AG09309 (cell line): ENCODE measurements at regions not wholly inside any gene's neighbourhood (a gene's known extent, or its start where the extent isn't known, plus 50 kb on each side); places are given as distances from the start of the nearest gene placed in this dataset.
A peak's percentile ranks its signal among the peaks of the same experiment; 100 is the strongest.

Source experiments
- DNase-seq: peaks from one replicate; pipeline ENCODE4 v3.0.0-alpha.2; 2010; ENCODE audit warnings: low read depth
- H3K4me3 ChIP-seq: 2 replicates; pipeline ENCODE4 v1.5.1; 2011; ENCODE audit warnings: mild to moderate bottlenecking, low read depth, low read length, moderate library complexity; ENCODE audit not compliant: control insufficient read depth
- TF ChIP-seq, protein P1 (sequence below): IDR thresholded peaks from 2 replicates; pipeline ENCODE4 v1.5.1; 2011; ENCODE audit warnings: mild to moderate bottlenecking, low read depth, low read length, inconsistent platforms; ENCODE audit not compliant: insufficient read depth, control insufficient read depth; ENCODE audit errors: missing control alignments

DNA sequence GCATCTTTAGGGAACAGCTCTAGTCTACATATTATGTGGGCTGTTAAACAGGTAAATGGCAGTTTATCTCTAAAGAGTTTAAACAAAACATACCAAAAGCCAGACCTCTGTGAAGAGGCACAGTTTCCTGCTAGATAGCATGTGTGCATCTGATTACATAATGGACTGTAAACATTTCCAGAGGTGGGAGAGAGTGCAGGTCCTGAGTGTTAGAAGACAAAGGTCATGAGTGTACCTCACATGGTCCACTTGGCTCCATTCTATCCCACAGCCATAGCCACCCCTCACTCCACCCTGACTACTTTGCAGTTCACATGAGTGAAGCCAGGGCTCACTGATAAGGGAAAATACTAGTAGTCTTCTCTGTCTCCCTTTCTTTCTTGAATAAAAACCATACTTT, 233.4 kb downstream of the MTX2 start:
- no peak overlapping the region for H3K4me3 ChIP-seq
- TF ChIP-seq, protein P1, sequence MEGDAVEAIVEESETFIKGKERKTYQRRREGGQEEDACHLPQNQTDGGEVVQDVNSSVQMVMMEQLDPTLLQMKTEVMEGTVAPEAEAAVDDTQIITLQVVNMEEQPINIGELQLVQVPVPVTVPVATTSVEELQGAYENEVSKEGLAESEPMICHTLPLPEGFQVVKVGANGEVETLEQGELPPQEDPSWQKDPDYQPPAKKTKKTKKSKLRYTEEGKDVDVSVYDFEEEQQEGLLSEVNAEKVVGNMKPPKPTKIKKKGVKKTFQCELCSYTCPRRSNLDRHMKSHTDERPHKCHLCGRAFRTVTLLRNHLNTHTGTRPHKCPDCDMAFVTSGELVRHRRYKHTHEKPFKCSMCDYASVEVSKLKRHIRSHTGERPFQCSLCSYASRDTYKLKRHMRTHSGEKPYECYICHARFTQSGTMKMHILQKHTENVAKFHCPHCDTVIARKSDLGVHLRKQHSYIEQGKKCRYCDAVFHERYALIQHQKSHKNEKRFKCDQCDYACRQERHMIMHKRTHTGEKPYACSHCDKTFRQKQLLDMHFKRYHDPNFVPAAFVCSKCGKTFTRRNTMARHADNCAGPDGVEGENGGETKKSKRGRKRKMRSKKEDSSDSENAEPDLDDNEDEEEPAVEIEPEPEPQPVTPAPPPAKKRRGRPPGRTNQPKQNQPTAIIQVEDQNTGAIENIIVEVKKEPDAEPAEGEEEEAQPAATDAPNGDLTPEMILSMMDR = no peak
- DNase-seq = no peak

DNA sequence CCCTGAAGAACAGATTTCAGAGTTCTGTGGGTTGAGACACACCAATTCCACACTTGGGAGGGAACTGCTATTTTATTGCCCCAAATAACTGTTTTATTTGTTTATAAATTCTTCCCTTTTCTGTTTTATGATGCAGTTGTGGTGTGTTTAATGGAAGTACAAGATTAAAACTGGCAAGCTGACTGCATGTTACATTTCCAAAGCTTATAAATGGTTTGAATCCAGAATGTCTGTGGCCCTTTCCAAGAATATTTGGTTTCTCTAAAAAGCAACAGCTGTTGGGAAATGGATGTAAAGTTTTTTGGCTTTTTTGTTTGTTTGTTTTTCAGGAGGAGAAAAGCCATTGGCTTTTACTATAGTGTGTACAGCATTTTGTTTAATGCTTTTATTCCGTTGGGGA, 234.5 kb downstream of the MTX2 start:
- peak; percentile 46 for DNase-seq
- H3K4me3 ChIP-seq = no peak overlapping the region

DNA sequence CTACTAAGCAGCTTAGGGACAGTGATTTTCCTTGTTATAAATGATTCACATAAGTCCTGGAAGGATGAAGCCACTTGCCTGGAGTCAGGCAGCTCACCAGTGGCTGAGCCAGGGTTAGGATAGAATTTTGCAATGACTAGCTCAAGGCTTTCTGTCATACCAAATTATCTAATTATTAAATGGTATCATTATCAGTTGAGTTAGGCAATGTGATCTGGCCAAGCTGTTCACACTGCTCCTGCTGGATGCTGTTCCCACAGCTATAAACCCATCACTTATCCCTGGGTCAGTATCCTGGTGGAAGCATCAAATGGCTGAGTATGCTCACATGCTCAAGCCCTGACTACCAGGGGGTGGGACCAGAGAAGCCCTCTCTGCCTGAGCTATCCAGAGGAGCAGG, 235.2 kb downstream of the MTX2 start:
- TF ChIP-seq, protein P1 = no peak
- DNase-seq = no peak

More for the DNA sequence above, 234.5 kb downstream of the MTX2 start:
- TF ChIP-seq, protein P1 = no peak

DNA sequence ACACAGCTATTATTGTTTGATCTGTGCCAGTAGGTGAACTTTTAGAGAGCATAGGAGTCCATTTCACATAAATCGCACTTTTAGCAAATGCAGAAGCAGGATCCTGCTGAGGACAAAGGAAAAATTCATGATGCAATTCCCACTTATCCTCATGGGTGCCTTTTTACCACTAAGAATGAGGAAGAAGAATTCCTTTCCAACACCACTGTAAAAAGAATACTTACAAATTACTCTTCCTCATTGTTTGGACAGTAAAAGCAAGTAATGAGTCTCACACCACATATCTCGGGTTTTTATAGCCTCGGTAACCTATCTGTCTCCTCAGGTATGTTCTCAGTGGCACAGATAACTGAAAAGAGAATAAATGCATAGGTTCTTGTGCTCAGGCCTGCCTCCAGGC, 238.5 kb downstream of the MTX2 start:
- no peak for DNase-seq
- TF ChIP-seq, protein P1 = no peak
- no peak overlapping the region for H3K4me3 ChIP-seq

More for the DNA sequence above, 235.2 kb downstream of the MTX2 start:
- H3K4me3 ChIP-seq = no peak overlapping the region

DNA sequence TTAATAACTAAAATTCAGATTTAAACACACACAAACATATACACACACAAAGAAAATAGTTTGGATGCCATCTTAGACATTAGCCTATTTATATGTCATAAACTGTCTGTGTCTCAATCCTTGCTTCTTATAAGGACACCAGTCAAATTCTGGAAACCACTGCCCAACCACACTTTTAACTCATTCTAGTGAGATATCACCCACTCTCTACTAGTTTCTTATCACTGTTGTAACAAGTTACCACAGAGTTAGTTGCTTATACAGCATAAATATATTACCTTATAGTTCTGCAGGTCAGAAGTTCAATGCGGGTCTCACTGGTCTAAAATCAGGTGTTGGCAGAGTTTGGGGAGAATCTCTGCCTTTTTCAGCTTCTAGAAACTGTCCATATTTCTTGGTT, 239.1 kb downstream of the MTX2 start:
- H3K4me3 ChIP-seq = no peak overlapping the region
- TF ChIP-seq, protein P1 = no peak
- no peak for DNase-seq

DNA sequence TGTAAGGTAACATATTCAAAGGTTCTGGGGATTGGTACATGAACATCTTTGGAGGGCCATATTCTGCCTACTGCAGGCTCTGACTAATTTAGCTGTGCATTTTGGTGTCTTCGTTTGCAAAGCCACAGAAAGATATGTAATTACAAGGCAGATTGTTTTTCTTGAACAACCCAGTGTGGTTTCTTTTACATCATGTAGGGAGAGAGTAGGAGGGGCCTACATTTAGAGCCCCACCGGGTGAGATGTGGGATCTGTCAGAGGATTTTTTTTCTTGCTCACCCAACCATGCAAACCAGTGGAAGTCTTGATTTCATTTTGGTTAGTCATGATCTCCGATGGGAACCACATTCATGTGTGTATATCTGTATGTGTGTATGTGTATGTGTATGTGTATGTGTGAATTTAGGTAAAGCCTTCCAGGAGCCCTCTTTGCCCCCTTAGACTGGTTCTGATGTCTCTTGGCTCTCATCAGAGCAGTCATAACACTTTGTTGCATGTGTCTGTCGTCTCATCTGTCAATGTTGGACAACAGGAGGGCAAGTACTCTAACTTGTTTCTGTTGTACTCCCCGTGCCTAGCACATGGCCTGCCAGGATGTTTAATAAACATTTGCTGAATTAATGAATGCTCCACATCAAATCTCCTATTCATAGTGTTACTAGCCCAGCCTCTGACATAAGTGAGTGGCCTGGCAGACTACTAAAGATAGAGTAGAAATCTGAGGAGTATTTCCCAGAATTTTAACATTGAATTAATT, 239.9 kb downstream of the MTX2 start:
- DNase-seq = no peak
- TF ChIP-seq, protein P1 = no peak
- H3K4me3 ChIP-seq = no peak overlapping the region
